NCI-H187 treated with DMSO at 0.1 percent for 48 hours (cell line): ENCODE measurements at regions not wholly inside any gene's neighbourhood (a gene's known extent, or its start where the extent isn't known, plus 50 kb on each side); places are given as distances from the start of the nearest gene placed in this dataset.

Experiments used
- DNase-seq: peaks from one replicate; lab custom pipeline; 2025; lab: John Stamatoyannopoulos, UW

DNA sequence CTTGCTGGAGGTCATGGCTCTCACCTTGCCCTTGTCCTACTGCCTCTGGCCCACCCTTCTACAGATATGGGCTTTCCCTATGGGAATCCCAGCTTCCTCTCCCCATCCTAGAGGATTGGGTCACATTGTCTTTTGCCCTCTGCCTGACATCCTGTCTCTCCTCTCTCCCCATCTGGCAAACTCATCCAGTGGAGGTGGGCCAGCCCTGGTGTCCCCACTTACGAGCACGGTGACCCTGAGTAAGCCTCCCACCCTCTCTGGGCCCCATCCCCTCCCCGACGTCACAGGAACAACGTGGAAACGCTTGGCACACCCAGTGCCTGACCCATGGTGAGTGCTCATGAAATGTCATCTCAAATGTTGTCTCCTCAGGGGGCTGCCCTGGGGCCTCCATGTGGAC, 56.1 kb upstream of the ID3 start:
- DNase-seq: no peak

DNA sequence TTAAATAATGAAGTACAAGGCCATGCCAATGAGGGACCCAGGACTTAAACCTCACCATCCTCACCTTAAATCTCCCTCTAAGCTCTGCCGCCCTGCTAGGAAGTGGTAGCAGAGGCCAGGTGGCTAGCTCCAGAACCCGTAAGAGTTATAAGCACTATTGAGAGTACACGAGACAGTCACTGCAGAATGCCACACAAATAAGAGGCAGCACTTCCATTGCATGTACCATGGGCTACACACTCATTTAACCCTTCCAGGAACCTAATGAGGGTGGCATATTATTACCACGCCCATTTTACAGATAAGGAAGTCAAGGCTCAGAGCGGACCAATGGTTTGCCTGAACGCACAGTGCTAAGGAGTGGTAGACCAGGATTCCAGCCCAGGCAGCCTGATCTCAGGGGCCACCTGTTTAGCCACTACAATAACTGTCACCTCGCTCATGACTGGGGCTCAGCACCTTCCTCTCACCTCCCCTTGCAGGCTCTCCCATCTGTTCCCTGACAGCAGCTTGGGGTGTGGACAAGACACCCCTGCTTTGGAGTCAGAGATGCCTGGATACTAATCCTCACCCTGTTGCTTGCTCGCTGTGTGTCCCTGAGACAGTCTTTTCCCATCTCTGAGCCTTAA, 54.8 kb upstream of the ID3 start:
- no peak for DNase-seq

DNA sequence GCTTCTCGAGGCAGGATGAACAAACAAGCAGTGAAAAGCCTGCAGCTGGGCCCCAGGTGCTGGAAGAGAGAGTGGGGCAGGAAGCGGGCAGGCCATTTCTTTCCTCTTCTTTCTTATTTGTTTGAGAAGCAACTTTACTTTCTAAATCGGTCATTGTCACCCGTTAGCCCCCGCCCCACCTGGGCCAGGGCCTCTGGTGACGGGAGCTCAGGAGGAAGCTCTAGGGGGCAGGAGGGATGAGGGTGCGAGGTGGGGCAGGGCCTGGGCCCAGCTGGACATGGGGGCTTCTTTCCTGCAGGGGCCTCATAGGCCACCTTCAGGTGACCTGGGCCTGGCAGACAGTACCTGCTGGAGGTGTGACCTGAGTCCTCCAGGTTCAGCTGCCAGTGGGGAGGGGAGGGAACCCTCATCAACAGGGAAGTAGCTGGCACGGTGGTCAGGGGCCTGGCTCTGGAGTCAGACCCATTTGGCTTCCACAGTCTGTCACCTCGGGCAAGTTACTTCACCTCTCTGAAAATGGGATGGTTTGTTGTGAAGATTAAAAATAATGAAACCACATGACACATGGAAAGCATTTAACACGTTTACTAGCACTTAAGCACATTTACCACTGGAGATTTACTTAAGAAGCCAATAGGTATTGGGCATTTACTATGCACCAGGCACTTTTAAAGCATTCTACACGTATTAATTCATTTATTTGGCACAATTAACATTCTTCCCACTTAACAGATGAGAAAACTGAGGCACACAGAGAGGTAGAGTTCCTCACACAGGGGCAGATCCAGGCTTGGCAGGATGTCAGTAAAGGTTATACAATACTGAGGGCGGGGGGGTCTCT, 54.1 kb upstream of the ID3 start:
- DNase-seq: no peak

- no peak for DNase-seq
Measured at GRCh38 chr1:23611601-23612327, 52.5 kb upstream of the ID3 start.

DNA sequence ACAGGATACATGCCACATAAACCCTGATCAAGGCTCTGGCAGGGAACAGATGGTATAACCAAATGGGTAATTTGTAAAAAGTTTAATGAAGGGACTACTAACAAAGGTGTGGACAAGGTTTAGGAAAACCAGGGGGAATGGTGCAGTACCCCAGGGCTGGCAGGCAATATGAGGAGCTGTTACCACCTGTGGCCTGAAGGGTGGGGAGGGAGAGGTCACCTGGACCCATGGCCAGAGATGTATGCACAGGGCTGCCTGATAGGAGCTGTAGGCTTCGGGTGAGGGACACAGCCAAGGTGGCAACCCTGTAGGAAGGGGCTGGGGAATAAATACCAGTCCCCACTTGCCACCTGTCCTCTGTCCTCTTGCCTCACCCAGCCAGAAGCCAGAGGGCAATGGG, 51.4 kb upstream of the ID3 start:
- DNase-seq: no peak

- DNase-seq: no peak
Measured at GRCh38 chr1:23609971-23610370, 50.7 kb upstream of the ID3 start.
